Astrocyte (in vitro differentiated cells and primary cell): ENCODE measurements at regions not wholly inside any gene's neighbourhood (a gene's known extent, or its start where the extent isn't known, plus 50 kb on each side); places are given as distances from the start of the nearest gene placed in this dataset.

Experiments used
- DNase-seq: peaks from one replicate; pipeline ENCODE4 v3.0.0-alpha.2; 2010; ENCODE audit warnings: low read depth
- FAIRE-seq: peaks from 2 replicates; lab custom pipeline; 2011; peaks lifted over from hg19 to GRCh38; lab: Jason Lieb, UNC
- H2AFZ ChIP-seq: 2 replicates; pipeline ENCODE4 v1.6.0; 2012; ENCODE audit warnings: low read depth, low read length, inconsistent platforms
- H3K27ac ChIP-seq: 2 replicates; pipeline ENCODE4 v1.5.1; 2011; ENCODE audit warnings: low read depth, low read length, inconsistent platforms
- H3K27me3 ChIP-seq: 2 replicates; pipeline ENCODE4 v1.6.0; 2011; ENCODE audit warnings: low read length, inconsistent platforms; ENCODE audit not compliant: insufficient read depth
- H3K36me3 ChIP-seq: 2 replicates; pipeline ENCODE4 v1.5.1; 2011; ENCODE audit warnings: low read length, inconsistent platforms; ENCODE audit not compliant: insufficient read depth
- H3K4me1 ChIP-seq: 2 replicates; pipeline ENCODE4 v1.5.1; 2011; ENCODE audit warnings: low read length, inconsistent platforms; ENCODE audit not compliant: insufficient read depth
- H3K4me2 ChIP-seq: 2 replicates; pipeline ENCODE4 v1.6.0; 2012; ENCODE audit warnings: low read length, inconsistent platforms
- H3K4me3 ChIP-seq: 2 replicates; pipeline ENCODE4 v1.5.1; 2011; ENCODE audit warnings: low read depth, mild to moderate bottlenecking, low read length, inconsistent platforms; ENCODE audit not compliant: insufficient read depth
- H3K79me2 ChIP-seq: 2 replicates; pipeline ENCODE4 v1.6.0; 2012; ENCODE audit warnings: mild to moderate bottlenecking, low read length, inconsistent platforms; ENCODE audit not compliant: insufficient read depth
- H3K9ac ChIP-seq: 2 replicates; pipeline ENCODE4 v1.6.0; 2012; ENCODE audit warnings: mild to moderate bottlenecking, low read length, inconsistent platforms
- H3K9me3 ChIP-seq: 2 replicates; pipeline ENCODE4 v1.5.1; 2012; ENCODE audit warnings: low read depth, mild to moderate bottlenecking, low read length, inconsistent platforms; ENCODE audit not compliant: insufficient read depth
- H4K20me1 ChIP-seq: 2 replicates; pipeline ENCODE4 v1.6.0; 2012; ENCODE audit warnings: low read length, inconsistent platforms; ENCODE audit not compliant: insufficient read depth
- H3K27ac Mint-ChIP-seq: one replicate; pipeline ENCODE4 v1.8.0; 2021; ENCODE audit warnings: mild to moderate bottlenecking, mixed read lengths; ENCODE audit not compliant: unreplicated experiment
- H3K27me3 Mint-ChIP-seq: one replicate; pipeline ENCODE4 v1.8.0; 2021; ENCODE audit warnings: low read depth, mixed read lengths; ENCODE audit not compliant: unreplicated experiment
- H3K36me3 Mint-ChIP-seq: one replicate; pipeline ENCODE4 v1.8.0; 2021; ENCODE audit warnings: low read depth, mixed read lengths; ENCODE audit not compliant: unreplicated experiment
- H3K4me1 Mint-ChIP-seq: one replicate; pipeline ENCODE4 v1.8.0; 2021; ENCODE audit warnings: low read depth, mixed read lengths; ENCODE audit not compliant: unreplicated experiment
- H3K4me3 Mint-ChIP-seq: one replicate; pipeline ENCODE4 v1.8.0; 2021; ENCODE audit warnings: mild to moderate bottlenecking, moderate library complexity, mixed read lengths; ENCODE audit not compliant: unreplicated experiment
- H3K9me3 Mint-ChIP-seq: one replicate; pipeline ENCODE4 v1.8.0; 2021; ENCODE audit warnings: mild to moderate bottlenecking, mixed read lengths; ENCODE audit not compliant: unreplicated experiment
- CTCF ChIP-seq: IDR thresholded peaks from 2 replicates; pipeline ENCODE4 v1.5.1; 2011; ENCODE audit warnings: low read depth, mild to moderate bottlenecking, inconsistent platforms, low read length, moderate library complexity; ENCODE audit not compliant: insufficient read depth
- EZH2 ChIP-seq: IDR thresholded peaks from 2 replicates; pipeline ENCODE4 v1.6.1; 2012; ENCODE audit warnings: mild to moderate bottlenecking, low read length, inconsistent platforms; ENCODE audit not compliant: insufficient read depth

- Mint-ChIP-seq H3K36me3 (no peaks in the 10 kb centered on the region), H3K4me3 (no peak overlapping the region)
- H3K4me3 ChIP-seq: no peak overlapping the region
These were observed 677.2 kb downstream of the FAM181B start for GRCh38 chr11:82056450-82056849.

GRCh38 chr11:82049199-82049598, 684.5 kb downstream of the FAM181B start:
- Histone ChIP-seq H3K27me3 (no peaks in the 10 kb centered on the region), H3K4me3 (no peak overlapping the region), H3K4me2 (no peak overlapping the region), H3K9me3 (no peaks in the 10 kb centered on the region), H3K36me3 (no peaks in the 10 kb centered on the region), H3K79me2 (no peaks in the 10 kb centered on the region), H2AFZ (no peak overlapping the region), H3K4me1 (no peaks in the 10 kb centered on the region), H3K27ac (no peak overlapping the region), H4K20me1 (no peaks in the 10 kb centered on the region), H3K9ac (no peak overlapping the region)
- H3K27ac Mint-ChIP-seq: no peak overlapping the region
- H3K36me3 Mint-ChIP-seq: no peaks in the 10 kb centered on the region
- DNase-seq (no peak), FAIRE-seq (no peak)
- no peaks in the 10 kb centered on the region for H3K9me3 Mint-ChIP-seq
- TF ChIP-seq EZH2: no peak
- TF ChIP-seq CTCF: no peak
- H3K4me1 Mint-ChIP-seq: no peaks in the 10 kb centered on the region
- no peak overlapping the region for H3K4me3 Mint-ChIP-seq
- H3K27me3 Mint-ChIP-seq: no peaks in the 10 kb centered on the region

More at GRCh38 chr11:82056450-82056849, 677.2 kb downstream of the FAM181B start:
- Mint-ChIP-seq H3K27ac (no peak overlapping the region), H3K27me3 (no peaks in the 10 kb centered on the region), H3K4me1 (no peaks in the 10 kb centered on the region), H3K9me3 (no peaks in the 10 kb centered on the region)
- DNase-seq (no peak), FAIRE-seq (no peak)
- Histone ChIP-seq H3K27me3 (no peaks in the 10 kb centered on the region), H3K79me2 (no peaks in the 10 kb centered on the region), H3K36me3 (no peaks in the 10 kb centered on the region), H2AFZ (no peak overlapping the region), H3K9me3 (no peaks in the 10 kb centered on the region), H3K9ac (no peak overlapping the region), H3K4me2 (no peak overlapping the region), H3K27ac (no peak overlapping the region), H3K4me1 (no peaks in the 10 kb centered on the region), H4K20me1 (no peaks in the 10 kb centered on the region)
- TF ChIP-seq EZH2 (no peak), CTCF (no peak)

GRCh38 chr11:82047200-82047599, 686.5 kb downstream of the FAM181B start:
- FAIRE-seq (no peak), DNase-seq (no peak)
- Mint-ChIP-seq H3K9me3 (no peaks in the 10 kb centered on the region), H3K36me3 (no peaks in the 10 kb centered on the region), H3K27me3 (no peaks in the 10 kb centered on the region), H3K4me1 (no peaks in the 10 kb centered on the region), H3K27ac (no peak overlapping the region), H3K4me3 (no peak overlapping the region)
- Histone ChIP-seq H3K9me3 (no peaks in the 10 kb centered on the region), H3K9ac (no peak overlapping the region), H3K4me2 (no peak overlapping the region), H3K27ac (no peak overlapping the region), H3K4me3 (no peak overlapping the region), H3K4me1 (no peaks in the 10 kb centered on the region), H3K27me3 (no peaks in the 10 kb centered on the region), H3K79me2 (no peaks in the 10 kb centered on the region), H2AFZ (no peak overlapping the region), H3K36me3 (no peaks in the 10 kb centered on the region), H4K20me1 (no peaks in the 10 kb centered on the region)
- TF ChIP-seq EZH2: no peak
- no peak for TF ChIP-seq CTCF
